HG03432 (cell line): ENCODE measurements at regions not wholly inside any gene's neighbourhood (a gene's known extent, or its start where the extent isn't known, plus 50 kb on each side); places are given as distances from the start of the nearest gene placed in this dataset.

Source experiments
- ATAC-seq: cut with Tn5 transposase; IDR thresholded peaks from one replicate; pipeline ENCODE4 v1.9.1; 2021; ENCODE audit warnings: mild to moderate bottlenecking, moderate library complexity; ENCODE audit not compliant: unreplicated experiment

GRCh38 chr13:95494082-95494681, 58.3 kb upstream of the CLDN10 start:
- no peak for ATAC-seq

GRCh38 chr13:95496485-95496884, 56.0 kb upstream of the CLDN10 start:
- no peak for ATAC-seq

DNA sequence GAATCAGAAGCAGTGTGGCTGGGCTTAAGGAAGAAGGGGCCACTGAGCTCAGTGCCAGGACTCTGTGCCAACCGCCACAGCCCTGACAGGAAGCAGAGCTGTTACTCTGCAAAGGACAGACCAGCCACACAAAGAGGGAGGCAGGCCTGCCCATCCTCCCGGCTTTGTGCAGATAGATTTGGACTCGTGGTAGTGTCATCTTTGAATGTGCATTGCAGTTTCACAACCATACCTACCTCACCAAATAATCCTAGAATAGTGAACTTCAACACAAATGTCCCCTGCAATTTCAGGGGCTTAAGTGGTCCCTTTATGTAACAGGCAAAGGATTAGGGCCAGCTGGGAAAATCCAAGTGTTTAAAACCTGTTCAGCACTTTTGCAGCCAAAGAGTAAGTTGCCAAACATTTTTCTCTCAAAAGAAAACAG, 55.1 kb upstream of the CLDN10 start:
- no peak for ATAC-seq

- no peak for ATAC-seq
Observed at GRCh38 chr13:95498886-95499285, 53.6 kb upstream of the CLDN10 start.

DNA sequence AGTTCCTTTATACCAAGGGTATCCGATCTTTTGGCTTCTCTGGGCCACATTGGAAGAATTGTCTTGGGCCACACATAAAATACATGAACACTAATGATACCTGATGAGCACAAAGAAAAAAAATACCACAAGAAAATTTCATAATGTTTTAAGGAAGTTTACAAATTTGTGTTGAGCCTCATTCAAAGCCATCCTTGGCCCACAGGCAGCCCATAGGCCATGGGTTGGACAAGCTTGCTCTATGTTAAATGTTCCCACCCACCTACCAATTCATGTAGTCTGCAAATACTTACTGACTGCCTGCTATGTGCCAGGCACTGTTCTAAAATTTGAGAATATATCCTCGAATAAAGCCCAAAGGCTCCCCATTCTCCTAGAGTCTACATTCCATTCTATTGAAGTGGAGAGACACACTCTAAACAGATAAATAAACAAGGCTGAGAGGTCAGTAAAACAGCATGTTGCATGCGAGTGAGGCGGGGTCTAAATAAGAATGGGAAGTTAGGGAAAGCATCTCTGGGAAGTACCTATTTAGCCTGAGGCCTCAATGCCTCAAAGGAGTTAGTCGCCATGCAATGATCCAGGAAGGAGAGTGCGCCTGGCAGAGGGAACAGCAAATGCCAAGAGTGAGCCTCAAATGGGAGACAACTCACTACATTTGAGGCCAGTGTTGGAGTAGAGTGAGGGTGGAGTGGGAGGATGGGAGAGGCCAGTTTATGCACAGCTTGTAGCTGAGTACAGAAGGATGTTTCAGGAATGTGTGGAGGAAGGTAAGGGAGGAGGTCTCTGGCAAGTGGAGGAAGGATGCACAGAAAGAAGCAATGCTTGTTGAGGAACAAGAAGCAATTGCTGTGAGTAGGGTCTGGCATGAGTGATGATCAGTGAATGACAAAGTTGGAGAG, 52.5 kb upstream of the CLDN10 start:
- ATAC-seq, result no peak

GRCh38 chr13:95502216-95502615, 50.3 kb upstream of the CLDN10 start:
- ATAC-seq, result no peak
